ENCODE measurements at regions not wholly inside any gene's neighbourhood (a gene's known extent, or its start where the extent isn't known, plus 50 kb on each side); places are given as distances from the start of the nearest gene placed in this dataset.

DNA sequence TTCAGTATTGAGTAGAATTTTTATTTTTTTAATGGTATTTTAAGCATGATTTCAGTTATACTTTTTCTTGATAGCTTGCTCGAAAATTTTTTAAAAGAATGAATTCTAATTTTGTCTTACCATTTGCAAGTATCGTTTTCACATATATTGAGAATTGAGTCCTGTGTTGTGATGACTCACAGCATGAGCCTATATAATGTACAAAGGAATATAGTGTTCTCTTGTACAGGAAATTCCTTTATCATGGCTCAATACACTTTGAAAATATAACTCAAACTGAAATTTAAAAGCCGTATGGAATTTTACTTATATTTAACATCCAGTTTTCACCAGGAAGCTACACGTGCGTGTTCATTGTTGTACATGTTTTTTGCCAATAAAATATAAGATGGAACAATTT is 161.1 kb upstream of the TMTC4 start:
- H3K27ac ChIP-seq (ENCODE audit: extremely low read length, insufficient read depth, low read length): no peak overlapping the region
- intact Hi-C loops (cut with micrococcal nuclease; ENCODE audit: unreplicated experiment) (no loop called here), in situ Hi-C loops (cut with HindIII; ENCODE audit: extremely low pct_ligation_motif_present, low pct_unique_long_range_greater_than_20kb) (no loop called here)
- H3K4me1 ChIP-seq (ENCODE audit: insufficient read depth, low read length): no peaks in the 10 kb centered on the region
- H4K20me1 ChIP-seq (ENCODE audit: insufficient read depth, low read length): no peaks in the 10 kb centered on the region
- no peak overlapping the region for H3K4me3 ChIP-seq (replicated peaks in 1 of 3; ENCODE audit: insufficient read depth in 1 of 3, low read depth in 2 of 3, low read length in 3 of 3)
- DNase-seq (ENCODE audit: low spot score) (no peak), ATAC-seq (no peak), FAIRE-seq (no peak)
- no peak overlapping the region for H3K4me2 ChIP-seq (ENCODE audit: low read depth, low read length)
- no peaks in the 10 kb centered on the region for H3K79me2 ChIP-seq (ENCODE audit: insufficient read depth, low read length)
- ChIA-PET POLR2A (no interaction called here), CTCF (ENCODE audit: low intra/inter-chr PET ratio, low total read pairs) (no interaction called here)
- no peaks in the 10 kb centered on the region for H3K9me3 ChIP-seq (ENCODE audit: low read length)
- no TSS peak for BruUV-seq (replicated peaks)
- H2AFZ ChIP-seq (ENCODE audit: low read length): no peak overlapping the region
- H3K27me3 ChIP-seq (ENCODE audit: control insufficient read depth in 1 of 2, insufficient read depth in 2 of 2, low read length in 2 of 2): peaks cover 0 to 4% of the 10 kb centered on the region in 2 experiments; a peak in 1 of 5 replicates
- no peak overlapping the region for H3K9ac ChIP-seq (ENCODE audit: insufficient read depth, low read depth, low read length)
- 56% methylated on average over 5 of the region's 5 CpGs for WGBS (ENCODE audit: low lambda C conversion rate)
- no peaks in the 10 kb centered on the region for H3K36me3 ChIP-seq (replicated peaks in 1 of 2; ENCODE audit: control insufficient read depth in 1 of 2, insufficient read depth in 2 of 2, low read length in 2 of 2)
- TF ChIP-seq SATB2 (CRISPR knock-in tag; IDR thresholded peaks at IDR 0.05) (no peak), ZNF782 (CRISPR knock-in tag; IDR thresholded peaks at IDR 0.05; ENCODE audit: borderline replicate concordance) (no peak), FOSL2 (CRISPR knock-in tag; IDR thresholded peaks at IDR 0.05) (no peak), XRCC5 (optimal IDR thresholded peaks at IDR 0.05; ENCODE audit: low read length) (no peak), TBX3 (IDR thresholded peaks at IDR 0.05; ENCODE audit: borderline replicate concordance) (no peak), ZSCAN9 (CRISPR knock-in tag; IDR thresholded peaks at IDR 0.05; ENCODE audit: borderline replicate concordance) (no peak), NCOA5 (CRISPR knock-in tag; IDR thresholded peaks at IDR 0.05) (no peak), ZNF407 (CRISPR knock-in tag; IDR thresholded peaks at IDR 0.05; ENCODE audit: not compliant biosample characterization) (no peak), ZNF552 (CRISPR knock-in tag; IDR thresholded peaks at IDR 0.05; ENCODE audit: borderline replicate concordance) (no peak), ZNF678 (CRISPR knock-in tag; IDR thresholded peaks at IDR 0.05) (no peak), ZMYM4 (CRISPR knock-in tag; IDR thresholded peaks at IDR 0.05) (no peak), KAT2B (IDR thresholded peaks at IDR 0.05; ENCODE audit: borderline replicate concordance, low read depth, low read length) (no peak), IRF9 (CRISPR knock-in tag; IDR thresholded peaks at IDR 0.05; ENCODE audit: borderline replicate concordance) (no peak)
- TF ChIP-seq, protein P1, sequence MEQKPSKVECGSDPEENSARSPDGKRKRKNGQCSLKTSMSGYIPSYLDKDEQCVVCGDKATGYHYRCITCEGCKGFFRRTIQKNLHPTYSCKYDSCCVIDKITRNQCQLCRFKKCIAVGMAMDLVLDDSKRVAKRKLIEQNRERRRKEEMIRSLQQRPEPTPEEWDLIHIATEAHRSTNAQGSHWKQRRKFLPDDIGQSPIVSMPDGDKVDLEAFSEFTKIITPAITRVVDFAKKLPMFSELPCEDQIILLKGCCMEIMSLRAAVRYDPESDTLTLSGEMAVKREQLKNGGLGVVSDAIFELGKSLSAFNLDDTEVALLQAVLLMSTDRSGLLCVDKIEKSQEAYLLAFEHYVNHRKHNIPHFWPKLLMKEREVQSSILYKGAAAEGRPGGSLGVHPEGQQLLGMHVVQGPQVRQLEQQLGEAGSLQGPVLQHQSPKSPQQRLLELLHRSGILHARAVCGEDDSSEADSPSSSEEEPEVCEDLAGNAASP (CRISPR knock-in tag; IDR thresholded peaks at IDR 0.05; ENCODE audit: borderline replicate concordance): no peak
- TF ChIP-seq, protein P2, sequence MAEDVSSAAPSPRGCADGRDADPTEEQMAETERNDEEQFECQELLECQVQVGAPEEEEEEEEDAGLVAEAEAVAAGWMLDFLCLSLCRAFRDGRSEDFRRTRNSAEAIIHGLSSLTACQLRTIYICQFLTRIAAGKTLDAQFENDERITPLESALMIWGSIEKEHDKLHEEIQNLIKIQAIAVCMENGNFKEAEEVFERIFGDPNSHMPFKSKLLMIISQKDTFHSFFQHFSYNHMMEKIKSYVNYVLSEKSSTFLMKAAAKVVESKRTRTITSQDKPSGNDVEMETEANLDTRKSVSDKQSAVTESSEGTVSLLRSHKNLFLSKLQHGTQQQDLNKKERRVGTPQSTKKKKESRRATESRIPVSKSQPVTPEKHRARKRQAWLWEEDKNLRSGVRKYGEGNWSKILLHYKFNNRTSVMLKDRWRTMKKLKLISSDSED (CRISPR knock-in tag; IDR thresholded peaks at IDR 0.05): no peak
